CD4-positive, alpha-beta T cell treated with Interferon gamma for 1 hour (primary cell): ENCODE measurements at regions not wholly inside any gene's neighbourhood (a gene's known extent, or its start where the extent isn't known, plus 50 kb on each side); places are given as distances from the start of the nearest gene placed in this dataset.

Experiments used
- DNase-seq: peaks from one replicate; pipeline ENCODE4 v3.0.0-alpha.2; 2020

GRCh38 chr3:46089237-46090011 lies 62.1 kb upstream of the XCR1 start:
- DNase-seq = peak; percentile 86

- DNase-seq = peak; percentile 44
Observed at GRCh38 chr3:46087871-46088270, 60.6 kb upstream of the XCR1 start.

GRCh38 chr3:46086986-46087385 lies 59.7 kb upstream of the XCR1 start:
- no peak for DNase-seq

- no peak for DNase-seq
Observed at GRCh38 chr3:46086083-46086437, 58.8 kb upstream of the XCR1 start.

GRCh38 chr3:46085421-46086082 lies 58.3 kb upstream of the XCR1 start:
- no peak for DNase-seq

GRCh38 chr3:46083956-46084355 lies 56.7 kb upstream of the XCR1 start:
- no peak for DNase-seq

GRCh38 chr3:46082849-46083248 lies 55.6 kb upstream of the XCR1 start:
- DNase-seq = no peak

- DNase-seq = no peak
Observed at GRCh38 chr3:46082021-46082420, 54.7 kb upstream of the XCR1 start.

GRCh38 chr3:46080969-46081345 lies 53.7 kb upstream of the XCR1 start:
- DNase-seq = no peak

- DNase-seq = no peak
Observed at GRCh38 chr3:46080124-46080968, 53.1 kb upstream of the XCR1 start.

GRCh38 chr3:46078712-46079400 lies 51.6 kb upstream of the XCR1 start:
- DNase-seq = peak; percentile 84
